Astrocyte (in vitro differentiated cells and primary cell): ENCODE measurements at regions not wholly inside any gene's neighbourhood (a gene's known extent, or its start where the extent isn't known, plus 50 kb on each side); places are given as distances from the start of the nearest gene placed in this dataset.

Experiments
- CTCF ChIP-seq: IDR thresholded peaks from 2 replicates; pipeline ENCODE4 v1.5.1; 2011; ENCODE audit warnings: low read depth, mild to moderate bottlenecking, inconsistent platforms, low read length, moderate library complexity; ENCODE audit not compliant: insufficient read depth
- EZH2 ChIP-seq: IDR thresholded peaks from 2 replicates; pipeline ENCODE4 v1.6.1; 2012; ENCODE audit warnings: mild to moderate bottlenecking, low read length, inconsistent platforms; ENCODE audit not compliant: insufficient read depth

GRCh38 chr14:81710232-81710845 is 176.7 kb upstream of the SEL1L start:
- TF ChIP-seq CTCF (peak; percentile 41), EZH2 (no peak)
